GM21737 (cell line): ENCODE measurements at regions not wholly inside any gene's neighbourhood (a gene's known extent, or its start where the extent isn't known, plus 50 kb on each side); places are given as distances from the start of the nearest gene placed in this dataset.
"Not testable (repeated sequence)": the region's sequence is repeated elsewhere in the genome, so short reads cannot be mapped to it uniquely, and the experiment has no call there.

ENCODE experiments used
- ATAC-seq: cut with Tn5 transposase; IDR thresholded peaks from one replicate; pipeline ENCODE4 v1.9.1; 2021; ENCODE audit warnings: mild to moderate bottlenecking, moderate library complexity; ENCODE audit not compliant: unreplicated experiment

DNA sequence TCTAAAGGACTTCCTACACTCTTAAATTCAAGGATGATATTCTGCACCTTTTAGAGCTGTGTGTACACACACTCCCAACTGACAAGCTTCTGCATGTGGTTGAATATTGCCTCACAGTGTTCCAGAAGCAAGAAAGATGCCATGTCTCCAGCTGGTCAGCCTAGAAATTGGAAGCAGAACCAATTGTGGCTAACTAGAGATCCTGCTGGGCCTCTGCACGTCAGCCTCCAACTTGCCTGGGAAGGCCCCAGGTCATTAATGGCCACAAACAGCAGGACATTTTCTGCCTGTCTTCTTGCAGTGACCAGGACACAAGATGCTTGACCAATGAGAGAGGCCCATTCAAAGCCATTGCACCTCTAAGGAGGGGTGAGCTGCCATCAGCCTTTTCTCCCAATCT is 571.9 kb upstream of the BRINP1 start:
- no peak for ATAC-seq

DNA sequence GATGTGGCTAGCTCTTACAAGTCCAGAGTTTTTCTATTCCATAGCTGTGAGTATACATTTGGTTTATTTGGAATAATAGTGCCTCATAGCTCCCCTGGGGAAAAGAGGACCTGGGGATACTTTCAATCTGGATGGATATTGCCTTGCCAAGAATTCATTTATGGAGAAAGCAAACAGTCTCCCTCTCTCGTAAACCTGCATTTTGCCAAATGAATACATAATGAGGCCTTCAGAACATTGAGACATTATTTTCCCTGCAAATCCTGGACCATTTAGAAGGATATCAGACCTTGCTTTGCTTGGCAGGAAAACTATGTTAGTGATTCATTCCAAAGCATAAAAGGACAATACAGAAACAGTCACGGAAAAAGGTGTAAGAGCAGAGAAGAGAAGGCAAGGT is 569.6 kb upstream of the BRINP1 start:
- ATAC-seq, result no peak

DNA sequence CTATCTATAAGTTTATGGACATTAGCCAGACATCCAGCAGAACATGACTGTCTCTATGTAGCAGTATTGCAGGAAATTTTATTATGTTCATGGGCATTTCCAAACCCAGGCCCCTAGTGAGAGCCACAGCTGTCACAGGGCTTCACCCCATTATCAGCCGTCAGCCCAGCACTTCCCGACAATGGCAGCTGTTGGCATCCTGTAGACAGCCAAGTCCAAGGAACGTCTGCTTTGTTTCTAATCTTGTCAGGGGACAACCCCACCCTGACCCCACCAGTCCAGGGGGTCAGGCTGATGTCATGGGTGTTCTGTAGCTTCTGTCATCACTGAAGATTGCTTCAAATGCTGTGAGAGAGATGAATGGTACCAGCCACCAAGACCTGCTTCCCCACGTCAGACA is 565.3 kb upstream of the BRINP1 start:
- no peak for ATAC-seq

DNA sequence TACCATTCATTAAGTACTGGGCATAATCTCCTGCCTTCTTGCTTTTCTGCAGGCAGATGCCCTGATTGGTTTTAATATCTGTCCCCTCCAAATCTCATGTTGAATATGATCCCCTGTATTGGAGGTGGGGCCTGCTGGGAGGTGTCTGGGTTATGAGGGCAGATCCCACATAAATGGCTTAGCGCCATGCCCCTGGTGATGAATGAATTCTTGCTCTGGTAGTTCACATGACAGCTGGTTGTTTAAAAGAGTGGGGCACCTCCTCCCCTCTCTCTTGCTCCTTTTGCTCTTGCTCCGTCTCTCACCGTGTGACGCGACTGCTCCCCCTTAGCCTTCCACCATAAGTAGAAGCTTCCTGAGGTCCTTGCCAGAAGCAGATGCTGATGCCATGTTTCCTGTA is 564.0 kb upstream of the BRINP1 start:
- no peak for ATAC-seq

DNA sequence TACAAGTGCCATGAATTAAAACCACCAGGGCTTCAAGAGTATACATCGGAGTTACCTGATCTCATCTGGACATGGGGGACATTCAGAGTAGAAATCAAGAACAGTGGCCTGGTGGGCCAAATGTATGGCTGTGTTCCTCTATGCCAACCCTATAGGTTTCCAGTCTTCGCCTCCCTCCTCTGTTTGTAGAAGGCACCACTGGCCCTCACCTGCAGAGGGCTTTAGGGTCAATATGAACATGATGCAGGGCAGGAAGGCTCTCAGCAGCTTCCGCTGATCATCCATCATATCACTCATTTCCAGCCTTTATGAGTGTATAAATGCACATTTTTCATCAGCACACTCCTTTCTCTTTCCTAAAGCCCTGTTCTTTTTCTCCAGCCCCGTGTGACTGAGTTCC is 555.5 kb upstream of the BRINP1 start:
- ATAC-seq, result no peak

DNA sequence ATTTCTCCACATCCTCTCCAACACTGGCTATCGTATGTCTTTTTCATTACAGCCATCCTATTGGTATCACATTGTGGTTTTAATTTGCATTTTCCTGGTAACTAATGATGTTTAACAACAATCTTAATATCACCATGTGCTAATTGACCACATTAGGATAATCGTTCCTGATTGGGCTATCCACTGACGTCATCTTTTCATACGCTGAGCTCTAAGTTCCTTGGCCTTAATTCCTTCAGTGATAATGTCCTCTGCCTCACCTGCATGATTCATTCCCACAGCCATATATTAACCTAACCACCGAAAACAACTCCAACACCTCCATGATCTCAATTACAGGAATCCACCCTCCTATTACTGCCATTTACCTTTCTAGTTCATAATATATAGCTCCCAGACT is 547.9 kb upstream of the BRINP1 start:
- ATAC-seq, result no peak

DNA sequence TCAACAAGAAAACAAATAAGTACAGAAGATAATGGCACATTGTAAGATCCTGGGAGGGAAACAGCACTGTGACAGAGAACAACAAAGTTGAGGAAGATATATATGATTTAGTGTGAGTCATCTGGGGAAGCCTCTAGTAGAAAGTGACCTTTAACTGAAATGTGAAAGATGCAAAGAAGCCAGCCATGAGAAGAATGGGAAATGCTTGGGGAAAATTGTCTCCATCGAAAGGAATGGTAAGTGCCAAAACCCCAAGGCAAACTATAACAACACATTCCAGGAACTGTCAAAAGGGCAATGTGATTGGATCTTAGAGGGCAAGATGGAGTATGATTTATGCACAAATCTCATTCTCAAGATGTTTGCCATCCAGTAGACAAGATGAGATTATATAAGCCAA is 537.8 kb upstream of the BRINP1 start:
- no peak for ATAC-seq

DNA sequence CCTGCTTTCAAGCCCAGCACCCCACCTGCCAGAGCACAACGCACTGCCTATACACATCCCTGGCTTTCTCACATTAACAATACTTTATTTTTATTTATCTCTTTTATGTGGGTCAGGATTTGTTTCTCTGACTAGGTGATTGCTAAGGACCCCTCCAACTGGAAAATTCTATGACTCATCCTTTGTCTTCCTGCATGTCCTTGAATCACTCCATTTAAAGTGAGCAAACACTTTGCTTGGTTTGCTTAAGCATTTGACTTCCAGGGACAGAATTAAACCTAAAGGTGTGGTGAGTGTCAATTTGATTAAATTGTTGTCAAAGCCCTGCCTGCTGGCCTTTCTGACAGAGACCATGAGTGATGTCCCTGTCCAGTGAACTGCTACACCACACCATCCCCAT is 536.5 kb upstream of the BRINP1 start:
- ATAC-seq, result no peak

DNA sequence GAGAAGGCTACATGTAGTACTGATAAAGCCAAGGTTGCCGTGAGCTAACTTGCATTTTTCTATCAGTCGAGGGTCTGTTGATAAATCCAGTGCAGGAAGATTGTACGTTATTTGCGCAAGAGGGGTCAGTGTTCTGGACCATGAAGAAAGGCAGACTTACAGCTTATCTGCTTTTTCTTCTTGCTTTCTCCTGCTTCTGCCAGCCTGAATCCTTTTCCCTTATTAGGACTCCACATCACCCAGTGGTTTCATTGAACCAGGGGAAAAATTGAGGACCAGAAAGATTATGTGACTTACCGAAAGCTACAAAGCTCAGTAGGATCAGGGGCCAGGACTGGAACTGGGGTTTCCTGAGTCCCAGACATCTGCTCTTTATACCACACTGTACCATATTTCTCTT is 534.6 kb upstream of the BRINP1 start:
- no peak for ATAC-seq

DNA sequence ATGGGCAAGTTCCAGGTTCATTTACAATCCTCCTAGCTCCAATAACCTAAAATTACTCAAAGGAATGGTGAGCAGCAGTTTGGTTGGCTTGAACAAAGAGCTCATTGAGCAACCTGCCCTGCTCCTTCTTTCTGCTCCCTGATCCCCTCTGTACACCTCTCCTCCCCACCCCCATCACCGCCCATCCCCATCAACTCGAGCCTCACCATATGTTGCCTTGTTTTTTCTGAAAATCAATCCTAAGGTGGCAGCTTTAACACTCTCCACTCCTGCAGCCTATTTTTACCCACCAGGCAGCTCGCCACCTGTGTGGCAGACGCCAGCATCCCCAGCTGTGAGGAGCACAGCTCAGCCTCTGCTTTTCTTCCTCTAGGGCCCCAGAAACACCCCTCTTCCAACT is 533.4 kb upstream of the BRINP1 start:
- ATAC-seq, result no peak

DNA sequence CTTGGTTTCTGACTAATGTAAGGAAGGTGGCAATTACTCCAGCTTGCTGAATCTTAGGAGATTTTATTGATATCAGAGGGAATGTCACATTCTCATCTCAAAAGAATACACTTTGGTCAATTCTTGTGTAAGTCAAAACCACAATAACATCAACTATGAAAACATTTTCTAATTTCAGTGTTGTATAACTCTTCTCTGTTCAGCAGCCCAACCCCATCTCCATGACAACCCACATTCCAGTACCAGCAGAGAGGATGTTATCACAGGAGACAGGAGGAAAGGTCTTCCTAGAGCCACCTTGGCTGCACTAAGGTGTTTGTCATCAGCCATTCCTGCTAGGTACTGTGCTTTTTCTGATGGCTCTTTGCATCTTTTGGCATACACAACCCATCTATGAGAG is 529.1 kb upstream of the BRINP1 start:
- no peak for ATAC-seq

DNA sequence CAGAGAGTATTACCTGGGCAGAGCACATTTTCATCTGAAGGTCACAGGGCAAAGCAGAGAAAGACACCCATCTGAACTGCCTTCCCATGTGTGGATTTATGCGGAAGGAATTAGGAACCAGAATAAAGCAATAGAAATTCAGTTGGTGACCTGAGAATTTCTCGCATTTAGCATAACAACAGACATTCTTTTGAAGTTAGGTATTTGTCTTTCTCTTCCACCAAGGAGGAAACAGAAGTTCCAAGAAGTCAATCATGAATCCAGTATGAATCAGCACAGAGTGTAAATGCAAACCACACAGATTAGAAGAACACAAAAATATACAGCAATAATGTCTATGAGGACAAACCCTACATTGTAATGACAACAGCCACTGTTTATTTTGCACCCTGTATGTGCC is 515.2 kb upstream of the BRINP1 start:
- no peak for ATAC-seq

DNA sequence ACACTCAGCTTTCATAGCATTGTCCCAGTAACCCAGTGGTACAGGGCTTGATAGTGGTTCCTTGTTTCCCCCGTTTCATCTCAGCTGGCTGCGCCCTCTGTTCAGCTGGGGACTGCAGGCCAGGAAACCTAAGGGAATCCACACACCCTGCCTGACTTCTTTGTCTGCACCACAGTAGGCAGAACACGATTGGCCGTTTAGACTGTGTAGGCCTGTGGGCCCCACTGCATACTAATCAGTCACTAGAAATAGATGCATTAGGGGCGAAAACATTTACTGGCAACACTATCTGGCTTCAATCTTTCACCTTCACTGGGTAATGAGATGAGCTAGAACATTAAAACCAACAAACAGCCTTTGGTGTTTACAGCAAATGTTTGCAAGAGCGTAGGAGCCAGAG is 512.7 kb upstream of the BRINP1 start:
- ATAC-seq, result no peak

DNA sequence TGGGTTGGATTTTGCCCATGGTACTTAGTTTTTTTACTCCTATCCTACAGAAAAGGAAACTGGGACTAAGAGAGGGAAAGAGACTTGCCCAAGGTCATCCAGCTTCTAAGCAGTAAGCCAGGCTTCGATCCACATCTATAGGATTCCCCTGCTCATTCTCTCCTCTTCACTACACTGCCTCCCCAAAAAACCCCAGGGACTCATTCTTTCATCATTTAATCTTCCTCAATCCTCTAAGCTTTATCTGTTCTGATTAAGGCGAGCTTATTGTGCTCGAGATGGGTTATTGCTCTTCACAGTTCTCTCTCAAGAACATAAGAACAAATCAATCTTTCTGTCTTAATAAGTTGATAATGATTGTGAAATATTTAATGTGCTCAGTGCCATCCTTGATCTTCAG is 511.1 kb upstream of the BRINP1 start:
- no peak for ATAC-seq

DNA sequence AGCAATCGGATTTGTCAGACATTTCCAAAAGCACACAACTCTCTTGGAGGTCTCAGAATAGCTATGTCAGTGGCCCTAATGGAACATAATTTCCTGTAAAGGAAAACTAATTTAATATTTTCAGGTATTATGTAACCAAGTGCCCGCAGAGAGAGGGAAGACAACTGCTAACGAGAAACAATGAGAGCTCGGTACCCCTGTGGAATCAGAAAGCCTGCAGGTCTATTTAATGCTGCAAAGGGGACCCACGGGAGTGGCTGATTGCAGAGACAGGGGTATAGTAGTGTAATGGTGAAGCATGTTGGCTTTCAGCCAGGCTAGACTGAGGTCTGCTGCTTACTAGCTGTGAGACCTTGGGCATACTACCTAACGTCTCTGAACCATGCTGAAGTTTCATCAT is 508.1 kb upstream of the BRINP1 start:
- ATAC-seq, result no peak

DNA sequence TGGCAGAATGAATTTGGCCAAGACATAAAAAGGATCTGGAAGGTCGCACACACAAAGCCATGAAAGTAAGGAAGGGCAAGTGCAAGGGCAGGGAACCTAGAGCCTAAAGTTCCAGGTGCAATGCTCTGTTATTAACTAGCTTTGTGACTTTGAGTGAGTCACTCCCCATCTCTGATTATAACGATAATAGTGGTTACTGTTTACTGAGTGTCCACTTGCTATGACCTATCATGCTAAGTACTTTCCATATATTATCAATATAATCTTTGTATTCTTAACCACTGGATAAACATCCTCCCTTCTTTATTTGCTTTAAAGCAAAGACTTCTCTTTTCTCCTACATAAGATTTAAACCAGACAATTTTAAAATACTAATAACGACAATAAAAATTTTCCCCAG is 504.6 kb upstream of the BRINP1 start:
- no peak for ATAC-seq

DNA sequence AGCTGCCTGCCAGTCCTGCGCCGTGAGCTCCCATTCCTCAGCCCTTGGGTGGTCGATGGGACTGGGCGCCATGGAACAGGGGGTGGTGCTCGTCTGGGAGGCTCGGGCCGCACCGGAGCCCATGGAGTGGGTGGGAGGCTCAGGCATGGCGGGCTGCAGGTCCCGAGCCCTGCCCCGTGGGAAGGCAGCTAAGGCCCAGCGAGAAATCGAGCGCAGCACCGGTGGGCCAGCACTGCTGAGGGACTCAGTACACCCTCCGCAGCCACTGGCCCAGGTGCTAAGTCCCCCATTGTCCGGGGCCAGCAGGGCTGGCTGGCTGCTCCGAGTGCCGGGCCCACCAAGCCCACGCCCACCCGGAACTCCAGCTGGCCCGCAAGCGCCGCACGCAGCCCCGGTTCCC is 501.0 kb upstream of the BRINP1 start:
- ATAC-seq, result not testable (repeated sequence)

DNA sequence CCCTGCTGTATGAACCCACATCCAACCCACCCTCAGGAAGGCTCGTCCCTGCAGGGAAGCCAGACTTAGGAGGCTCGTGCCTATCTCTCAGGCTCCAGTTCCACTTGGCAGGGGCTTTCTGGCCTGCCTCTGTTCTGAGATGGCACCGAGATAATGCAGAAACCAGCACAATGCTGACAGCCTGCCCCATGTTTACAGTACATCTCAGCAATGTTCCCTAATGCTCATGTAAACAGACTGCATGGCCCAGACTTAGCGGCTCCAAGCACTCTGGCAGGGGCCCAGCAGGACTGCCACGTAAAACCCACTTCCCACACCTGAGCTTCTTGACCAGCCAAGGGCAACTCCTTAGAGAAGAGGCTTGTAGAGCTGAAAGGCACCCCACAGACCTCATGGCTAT is 499.5 kb upstream of the BRINP1 start:
- ATAC-seq, result no peak

DNA sequence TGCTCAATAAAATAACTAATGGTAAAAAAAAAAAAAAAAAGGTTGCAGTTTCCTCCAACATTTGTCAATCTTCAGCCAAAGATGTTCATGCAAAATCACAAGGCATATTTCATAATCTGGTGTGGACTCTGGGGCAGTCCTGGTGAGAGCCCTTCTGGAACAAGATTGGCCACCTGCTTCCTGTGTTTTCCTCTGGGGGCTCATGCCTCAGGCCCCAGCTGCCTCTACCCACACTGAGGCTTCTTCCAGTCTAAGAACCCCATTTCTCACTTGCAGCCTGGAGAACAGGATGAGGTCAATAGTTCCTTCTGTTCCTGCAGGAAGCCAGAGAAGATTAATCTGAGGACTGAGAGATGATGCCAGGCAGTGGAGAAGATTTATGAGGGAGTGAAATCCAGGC is 492.6 kb upstream of the BRINP1 start:
- no peak for ATAC-seq

DNA sequence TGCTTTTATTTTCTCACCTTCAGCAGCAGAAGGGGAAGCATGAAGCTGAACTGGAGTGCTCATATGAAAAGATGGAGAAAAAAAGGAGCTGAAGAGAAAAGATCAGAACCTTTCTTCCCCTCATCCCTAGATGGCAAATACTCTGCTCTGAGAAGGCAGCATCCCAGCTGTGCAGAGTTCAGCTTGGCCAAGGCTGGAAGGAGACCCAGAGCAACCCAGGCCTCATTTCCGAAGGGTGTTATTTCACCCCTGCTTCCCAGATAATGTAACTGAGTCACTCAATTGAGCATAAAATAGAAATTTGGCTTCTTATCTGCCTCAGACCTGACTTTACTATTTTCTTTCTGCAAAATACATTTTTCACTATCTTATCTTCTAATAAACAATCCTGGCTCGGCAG is 489.9 kb upstream of the BRINP1 start:
- ATAC-seq, result no peak

DNA sequence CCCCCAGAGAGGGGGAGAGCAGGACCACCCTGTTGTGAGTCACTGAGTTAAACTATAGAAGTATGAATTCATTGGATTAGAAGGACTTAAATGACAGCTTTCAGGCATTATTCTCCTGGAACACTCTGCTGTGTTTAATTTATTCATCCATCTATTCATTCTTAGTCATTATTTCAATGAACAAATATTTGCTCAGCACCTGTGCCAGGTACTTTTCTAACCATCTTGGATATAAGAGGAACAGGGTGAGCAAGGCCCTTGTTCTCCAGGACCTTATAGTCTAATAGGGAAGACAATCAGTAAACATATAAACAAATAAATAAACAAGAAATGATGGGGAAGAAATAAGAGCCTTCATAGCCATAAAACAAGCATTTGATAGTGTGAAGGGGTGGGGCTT is 483.9 kb upstream of the BRINP1 start:
- no peak for ATAC-seq

DNA sequence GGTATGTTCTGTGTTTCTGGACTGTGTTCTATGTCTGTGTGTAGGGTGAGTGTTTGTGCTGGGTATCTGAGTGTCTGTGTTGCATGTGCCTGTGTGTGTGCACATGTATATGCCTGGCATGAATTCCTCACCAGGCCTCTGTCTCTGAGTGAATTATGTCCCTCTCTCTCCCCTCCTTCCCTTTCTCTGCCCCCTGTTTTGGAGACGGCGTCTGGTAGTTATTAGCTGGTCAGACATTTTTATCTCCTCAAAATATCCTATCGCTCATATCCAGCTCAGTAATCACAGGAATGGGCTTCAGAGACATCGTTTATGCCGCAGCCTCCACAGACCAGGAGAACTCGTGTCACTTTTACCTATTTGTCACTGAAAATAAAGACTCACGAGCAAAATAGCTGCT is 483.2 kb upstream of the BRINP1 start:
- ATAC-seq, result no peak

DNA sequence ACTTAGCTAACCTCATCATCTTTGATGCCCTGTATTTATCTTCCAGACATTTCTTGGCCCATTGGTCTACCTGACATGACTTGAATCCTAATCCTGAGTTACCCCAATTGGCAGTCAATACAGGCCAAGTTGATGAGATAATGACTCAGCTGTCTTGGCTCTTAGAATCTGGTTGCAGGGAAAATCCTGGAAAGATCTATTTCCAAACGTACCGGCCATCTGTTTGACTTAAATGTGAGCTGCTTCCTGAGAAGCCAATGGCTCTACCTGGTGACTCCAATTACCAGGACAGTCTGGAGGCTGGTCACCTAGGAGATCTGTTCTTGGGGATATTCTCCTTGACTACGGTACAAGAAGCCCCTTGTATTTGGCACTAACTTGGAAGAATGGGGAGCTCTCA is 475.2 kb upstream of the BRINP1 start:
- no peak for ATAC-seq

DNA sequence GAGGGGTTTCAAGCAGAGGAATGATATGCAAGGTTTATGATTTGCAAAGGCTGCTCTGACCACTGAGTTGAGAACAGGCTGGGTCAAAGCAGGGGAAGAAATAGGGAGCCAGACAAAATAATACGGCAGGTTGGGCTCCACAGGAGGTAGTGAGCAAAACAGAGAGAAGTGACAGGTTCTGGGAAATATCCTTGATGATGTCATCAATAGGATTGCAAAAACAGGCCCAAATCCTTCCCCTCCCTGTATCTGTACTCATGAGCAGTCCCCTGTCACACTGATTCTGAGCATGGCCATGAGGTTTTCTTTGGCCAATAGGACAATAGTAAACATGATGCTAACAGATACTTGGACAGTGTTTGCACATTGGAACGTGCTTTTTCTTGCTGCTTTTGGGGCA is 471.8 kb upstream of the BRINP1 start:
- ATAC-seq, result no peak
